IPS-15b (cell line): ENCODE measurements at regions not wholly inside any gene's neighbourhood (a gene's known extent, or its start where the extent isn't known, plus 50 kb on each side); places are given as distances from the start of the nearest gene placed in this dataset.
"Not testable (repeated sequence)": the region's sequence is repeated elsewhere in the genome, so short reads cannot be mapped to it uniquely, and the experiment has no call there.

Source experiments
- H3K27me3 ChIP-seq: one replicate; pipeline ENCODE4 v1.6.1; 2013; ENCODE audit warnings: low read length; ENCODE audit not compliant: control insufficient read depth, insufficient read depth
- H3K36me3 ChIP-seq: one replicate; pipeline ENCODE4 v1.6.1; 2013; ENCODE audit warnings: low read length; ENCODE audit not compliant: control insufficient read depth, insufficient read depth
- H3K4me1 ChIP-seq: one replicate; pipeline ENCODE4 v1.6.1; 2013; ENCODE audit warnings: mild to moderate bottlenecking, low read length; ENCODE audit not compliant: control insufficient read depth, insufficient read depth
- H3K4me3 ChIP-seq: one replicate; pipeline ENCODE4 v1.5.1; 2013; ENCODE audit warnings: low read depth, low read length
- H3K9ac ChIP-seq: one replicate; pipeline ENCODE4 v1.6.1; 2013; ENCODE audit warnings: low read depth, mild to moderate bottlenecking, low read length
- H3K9me3 ChIP-seq: one replicate; pipeline ENCODE4 v1.6.1; 2013; ENCODE audit warnings: mild to moderate bottlenecking, low read length; ENCODE audit not compliant: control insufficient read depth, insufficient read depth

DNA sequence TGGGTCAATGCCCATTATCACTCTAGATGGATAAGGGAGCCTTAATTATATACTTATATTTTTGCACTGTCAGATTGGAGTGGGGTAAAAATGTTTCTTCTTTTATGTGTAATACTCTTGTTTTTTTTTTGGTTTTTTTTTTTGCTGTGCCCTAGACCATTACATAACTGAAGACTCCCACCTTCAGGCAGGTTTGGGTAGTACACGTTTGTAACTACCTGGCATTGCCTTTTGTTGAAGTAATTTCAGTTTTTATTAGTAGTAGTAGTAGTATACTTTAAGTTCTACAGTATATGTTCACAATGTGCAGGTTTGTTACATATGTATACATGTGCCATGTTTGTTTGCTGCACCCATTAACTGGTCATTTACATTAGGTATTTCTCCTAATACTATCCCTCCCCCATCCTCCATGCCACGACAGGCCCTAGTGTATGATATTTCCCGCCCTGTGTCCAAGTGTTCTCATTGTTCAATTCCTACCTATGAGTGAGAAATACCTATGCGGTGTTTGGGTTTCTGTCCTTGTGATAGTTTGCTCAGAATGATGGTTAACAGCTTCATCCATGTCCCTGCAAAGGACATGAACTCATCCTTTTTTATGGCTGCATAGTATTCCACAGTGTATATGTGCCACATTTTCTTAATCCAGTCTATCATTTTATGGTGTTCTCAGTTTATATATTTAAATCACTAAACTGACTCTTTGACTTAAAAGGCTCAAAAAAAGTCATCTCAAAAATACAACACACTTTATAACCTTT lies 109.2 kb upstream of the FBXO28 start:
- H3K36me3 ChIP-seq, H3K4me3 ChIP-seq, H3K4me1 ChIP-seq, H3K27me3 ChIP-seq, H3K9me3 ChIP-seq, H3K9ac ChIP-seq: not testable (repeated sequence)

GRCh38 chr1:224003896-224004295 lies 110.0 kb upstream of the FBXO28 start:
- H3K4me3 ChIP-seq, H3K9ac ChIP-seq, H3K27me3 ChIP-seq, H3K36me3 ChIP-seq, H3K9me3 ChIP-seq, H3K4me1 ChIP-seq: not testable (repeated sequence)

- not testable (repeated sequence) for H3K9me3 ChIP-seq, H3K27me3 ChIP-seq, H3K9ac ChIP-seq, H3K4me1 ChIP-seq, H3K4me3 ChIP-seq, H3K36me3 ChIP-seq
Measured at GRCh38 chr1:224001757-224002156, 112.2 kb upstream of the FBXO28 start.

DNA sequence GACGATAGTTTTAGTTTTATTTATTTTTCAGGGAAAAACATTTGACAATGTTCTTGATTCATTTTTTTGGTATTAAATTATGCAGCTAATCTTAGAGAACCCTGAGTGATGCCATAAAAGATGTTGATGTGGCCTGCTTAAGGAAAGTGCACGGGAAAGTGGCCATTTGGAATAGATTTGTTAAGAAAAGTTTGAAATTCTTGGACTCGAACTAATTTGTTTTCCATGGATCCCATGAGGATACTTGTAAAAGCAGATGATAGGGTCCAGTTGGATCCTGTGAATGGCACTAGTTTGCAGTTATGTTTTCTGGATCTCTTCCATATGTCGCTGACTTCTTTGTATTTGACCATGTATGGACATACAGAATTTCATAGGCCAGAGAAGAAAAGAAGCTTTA lies 114.2 kb upstream of the FBXO28 start:
- H3K27me3 ChIP-seq, H3K4me1 ChIP-seq, H3K9ac ChIP-seq, H3K4me3 ChIP-seq, H3K36me3 ChIP-seq, H3K9me3 ChIP-seq: not testable (repeated sequence)

GRCh38 chr1:223998676-223999455 lies 115.0 kb upstream of the FBXO28 start:
- H3K9ac ChIP-seq, H3K9me3 ChIP-seq, H3K4me3 ChIP-seq, H3K27me3 ChIP-seq, H3K36me3 ChIP-seq, H3K4me1 ChIP-seq: not testable (repeated sequence)

- not testable (repeated sequence) for H3K4me1 ChIP-seq, H3K9ac ChIP-seq, H3K36me3 ChIP-seq, H3K4me3 ChIP-seq, H3K27me3 ChIP-seq, H3K9me3 ChIP-seq
Measured at GRCh38 chr1:223996376-223996775, 117.5 kb upstream of the FBXO28 start.

DNA sequence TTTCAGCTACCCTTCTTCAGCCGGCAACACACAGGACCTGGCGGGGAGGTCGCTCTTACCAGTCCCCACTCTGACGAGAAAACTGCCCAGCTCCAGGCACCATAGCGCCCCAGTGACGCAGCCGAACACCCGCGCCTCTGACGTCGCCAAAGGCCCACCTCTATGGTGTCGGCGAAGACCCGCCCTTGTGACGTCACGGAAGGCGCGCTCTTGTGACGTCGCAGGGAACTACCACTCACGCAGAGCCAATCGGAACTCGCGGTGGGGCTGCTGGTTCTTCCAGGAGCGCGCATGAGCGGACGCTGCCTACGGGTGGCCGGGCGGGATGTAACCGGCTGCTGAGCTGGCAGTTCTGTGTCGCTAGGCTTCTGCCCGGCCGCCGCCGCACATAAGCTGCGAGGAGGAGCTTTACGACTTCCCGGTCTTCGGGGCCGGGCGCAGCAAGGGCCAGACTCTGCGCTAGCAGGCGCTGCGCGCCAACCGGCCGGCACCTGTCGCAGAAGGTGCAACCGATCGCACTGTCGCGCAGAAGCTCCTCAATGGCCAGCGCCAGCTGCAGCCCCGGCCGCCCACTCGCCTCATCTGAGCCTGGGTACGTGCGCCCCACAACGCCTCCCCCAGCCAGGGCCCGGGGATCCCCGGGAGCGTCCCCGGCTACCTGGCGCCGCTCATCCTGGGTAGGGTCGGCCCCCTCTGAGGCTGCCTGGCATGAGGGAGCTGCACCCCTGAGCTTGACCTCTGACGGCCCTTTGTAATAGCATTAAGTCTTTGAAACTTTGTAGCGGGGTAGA lies 121.3 kb upstream of the FBXO28 start:
- H3K4me3 ChIP-seq = peak overlapping the region; percentile 59
- not testable (repeated sequence) for H3K9me3 ChIP-seq, H3K36me3 ChIP-seq, H3K9ac ChIP-seq, H3K4me1 ChIP-seq, H3K27me3 ChIP-seq

DNA sequence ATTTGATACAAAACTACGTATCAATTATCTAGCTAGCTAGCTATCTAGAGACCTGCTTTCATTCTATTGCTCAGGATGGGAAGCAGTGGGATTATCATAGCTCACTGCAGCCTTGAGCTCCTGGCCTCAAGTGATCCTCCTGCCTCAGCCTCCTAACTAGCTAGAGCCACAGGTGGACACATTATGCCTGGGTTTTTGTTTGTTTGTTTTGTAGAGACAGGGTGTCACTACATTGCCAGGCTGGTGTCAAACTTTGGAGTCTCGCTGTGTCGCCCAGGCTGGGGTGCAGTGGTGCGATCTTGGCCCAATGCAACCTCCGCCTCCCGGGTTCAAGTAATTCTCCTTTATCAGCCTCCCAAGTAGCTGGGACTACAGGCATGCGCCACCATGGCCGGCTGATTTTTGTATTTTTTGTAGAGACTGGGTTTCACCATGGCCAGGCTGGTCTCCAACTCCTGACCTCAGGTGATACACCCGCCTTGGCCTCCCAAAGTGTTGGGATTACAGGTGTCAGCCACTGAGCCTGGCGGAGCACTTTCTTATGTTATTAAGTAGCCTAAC lies 122.5 kb upstream of the FBXO28 start:
- H3K9ac ChIP-seq = not testable (repeated sequence)

GRCh38 chr1:223961985-223962384 lies 116.2 kb upstream of the TP53BP2 start:
- not testable (repeated sequence) for H3K27me3 ChIP-seq

More for the DNA sequence above, 122.5 kb upstream of the FBXO28 start:
- not testable (repeated sequence) for H3K27me3 ChIP-seq, H3K36me3 ChIP-seq, H3K4me1 ChIP-seq, H3K9me3 ChIP-seq, H3K4me3 ChIP-seq

DNA sequence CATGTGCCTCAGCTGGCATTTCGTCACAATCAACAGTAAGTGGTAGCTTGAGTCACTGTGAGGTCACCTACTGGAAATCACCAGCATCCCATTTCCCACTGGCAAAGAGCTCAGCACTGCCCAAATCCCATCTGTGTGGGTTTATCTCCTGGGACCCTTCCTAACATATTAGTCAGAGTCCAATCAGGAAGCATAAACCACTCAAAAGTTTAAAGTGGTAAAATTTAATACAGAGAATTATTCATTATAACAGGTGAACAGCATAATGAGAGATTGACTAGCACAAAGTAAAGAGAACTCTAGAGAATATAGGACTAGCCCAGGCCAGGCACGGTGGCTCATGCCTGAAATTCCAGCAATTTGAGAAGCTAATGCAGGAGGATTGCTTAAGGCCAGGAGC lies 107.1 kb upstream of the TP53BP2 start:
- not testable (repeated sequence) for H3K4me1 ChIP-seq, H3K36me3 ChIP-seq, H3K27me3 ChIP-seq, H3K4me3 ChIP-seq, H3K9me3 ChIP-seq, H3K9ac ChIP-seq

More at GRCh38 chr1:223961985-223962384, 116.2 kb upstream of the TP53BP2 start:
- not testable (repeated sequence) for H3K4me1 ChIP-seq, H3K4me3 ChIP-seq, H3K9ac ChIP-seq, H3K36me3 ChIP-seq, H3K9me3 ChIP-seq

GRCh38 chr1:223951551-223951950 lies 105.8 kb upstream of the TP53BP2 start:
- not testable (repeated sequence) for H3K9ac ChIP-seq, H3K4me1 ChIP-seq, H3K9me3 ChIP-seq, H3K36me3 ChIP-seq, H3K27me3 ChIP-seq, H3K4me3 ChIP-seq
